H9 (cell line): ENCODE measurements at regions not wholly inside any gene's neighbourhood (a gene's known extent, or its start where the extent isn't known, plus 50 kb on each side); places are given as distances from the start of the nearest gene placed in this dataset.

Experiments used
- DNase-seq: peaks from one replicate; pipeline ENCODE4 v3.0.0-alpha.2; 2017
- H2AFZ ChIP-seq: one replicate; pipeline ENCODE4 v1.6.1; 2013; ENCODE audit warnings: mild to moderate bottlenecking, low read length, control low read depth, moderate library complexity
- H2AK5ac ChIP-seq: 2 replicates; pipeline ENCODE4 v1.6.1; 2013; ENCODE audit warnings: low read length, control low read depth, mixed read lengths; ENCODE audit not compliant: insufficient read length
- H2BK120ac ChIP-seq: one replicate; pipeline ENCODE4 v1.6.1; 2013; ENCODE audit warnings: low read depth, mild to moderate bottlenecking, low read length, control low read depth, inconsistent platforms; ENCODE audit not compliant: poor library complexity, severe bottlenecking
- H2BK12ac ChIP-seq: 2 replicates; pipeline ENCODE4 v1.6.1; 2013; ENCODE audit warnings: low read length, control low read depth, mixed read lengths, low read depth; ENCODE audit not compliant: insufficient read length
- H2BK15ac ChIP-seq: 2 replicates; pipeline ENCODE4 v1.6.1; 2013; ENCODE audit warnings: low read depth, low read length, control low read depth
- H2BK20ac ChIP-seq: one replicate; pipeline ENCODE4 v1.6.1; 2013; ENCODE audit warnings: low read depth, mild to moderate bottlenecking, low read length, control low read depth, inconsistent platforms; ENCODE audit not compliant: poor library complexity, severe bottlenecking
- H2BK5ac ChIP-seq: 2 replicates; pipeline ENCODE4 v1.6.1; 2013; ENCODE audit warnings: low read length, control low read depth, mixed read lengths; ENCODE audit not compliant: insufficient read length
- H3K14ac ChIP-seq: 2 replicates; pipeline ENCODE4 v1.6.1; 2013; ENCODE audit warnings: low read length, control low read depth; ENCODE audit not compliant: insufficient read depth
- H3K18ac ChIP-seq: 2 replicates; pipeline ENCODE4 v1.6.1; 2013; ENCODE audit warnings: low read depth, mild to moderate bottlenecking, mixed read lengths, low read length, control low read depth; ENCODE audit not compliant: insufficient read length
- H3K23ac ChIP-seq: 2 replicates; pipeline ENCODE4 v1.6.1; 2013; ENCODE audit warnings: low read length, control low read depth, mixed read lengths, low read depth; ENCODE audit not compliant: insufficient read length
- H3K23me2 ChIP-seq: 2 replicates; pipeline ENCODE4 v1.6.1; 2013; ENCODE audit warnings: low read depth, mild to moderate bottlenecking, mixed read lengths, low read length, control low read depth; ENCODE audit not compliant: insufficient read length, poor library complexity, severe bottlenecking
- H3K27ac ChIP-seq: 2 replicates; pipeline ENCODE4 v1.5.1; 2013; ENCODE audit warnings: low read length, control low read depth, mixed read lengths, low read depth; ENCODE audit not compliant: insufficient read length
- H3K27me3 ChIP-seq: 2 replicates; pipeline ENCODE4 v1.6.1; 2013; ENCODE audit warnings: low read length, control low read depth, inconsistent platforms; ENCODE audit not compliant: insufficient read depth
- H3K4ac ChIP-seq: 2 replicates; pipeline ENCODE4 v1.6.1; 2013; ENCODE audit warnings: low read depth, mild to moderate bottlenecking, control low read depth, inconsistent platforms, low read length, moderate library complexity
- H3K4me1 ChIP-seq: 2 replicates; pipeline ENCODE4 v1.6.1; 2013; ENCODE audit warnings: low read length, control low read depth, inconsistent platforms; ENCODE audit not compliant: insufficient read depth
- H3K4me2 ChIP-seq: 2 replicates; pipeline ENCODE4 v1.6.1; 2013; ENCODE audit warnings: low read length, control low read depth, mixed read lengths; ENCODE audit not compliant: insufficient read length, insufficient read depth
- H3K56ac ChIP-seq: 2 replicates; pipeline ENCODE4 v1.6.1; 2013; ENCODE audit warnings: low read depth, mild to moderate bottlenecking, mixed read lengths, low read length, control low read depth; ENCODE audit not compliant: insufficient read length
- H3K79me1 ChIP-seq: 2 replicates; pipeline ENCODE4 v1.6.1; 2013; ENCODE audit warnings: low read depth, mild to moderate bottlenecking, moderate library complexity, low read length, control low read depth, inconsistent platforms; ENCODE audit not compliant: insufficient read depth, poor library complexity, severe bottlenecking
- H3K79me2 ChIP-seq: 2 replicates; pipeline ENCODE4 v1.6.1; 2013; ENCODE audit warnings: low read length, control low read depth, inconsistent platforms; ENCODE audit not compliant: insufficient read depth
- H3K9ac ChIP-seq: 2 replicates; pipeline ENCODE4 v1.6.1; 2013; ENCODE audit warnings: low read length, control low read depth, mixed read lengths; ENCODE audit not compliant: insufficient read length; ENCODE audit errors: extremely low read depth
- H3K9me3 ChIP-seq: one replicate; pipeline ENCODE4 v1.6.1; 2013; ENCODE audit warnings: low read depth, low read length, inconsistent platforms; ENCODE audit not compliant: control insufficient read depth
- H3T11ph ChIP-seq: one replicate; pipeline ENCODE4 v1.6.1; 2013; ENCODE audit warnings: mild to moderate bottlenecking, low read length, control low read depth, inconsistent platforms
- H4K20me1 ChIP-seq: one replicate; pipeline ENCODE4 v1.6.1; 2013; ENCODE audit not compliant: control insufficient read depth, insufficient read length, insufficient read depth
- H4K5ac ChIP-seq: 2 replicates; pipeline ENCODE4 v1.6.1; 2013; ENCODE audit warnings: low read depth, mild to moderate bottlenecking, mixed read lengths, low read length, control low read depth; ENCODE audit not compliant: insufficient read length
- H4K8ac ChIP-seq: replicated peaks from 2 replicates; pipeline ENCODE4 v1.6.1; 2013; ENCODE audit warnings: low read length, control low read depth, mixed read lengths, low read depth; ENCODE audit not compliant: insufficient read length
- H4K91ac ChIP-seq: 2 replicates; pipeline ENCODE4 v1.6.1; 2013; ENCODE audit warnings: low read depth, mild to moderate bottlenecking, moderate library complexity, mixed read lengths, low read length, control low read depth; ENCODE audit not compliant: insufficient read length
- H3K27ac Mint-ChIP-seq, 3 experiments: 2 replicates in 2 of 3; 3 replicates in 1 of 3; pipeline ENCODE4 v1.8.0; 2020 to 2021; ENCODE audit warnings: mixed read lengths in 3 of 3, mild to moderate bottlenecking in 1 of 3, moderate library complexity in 1 of 3
- H3K27me3 Mint-ChIP-seq: 2 replicates; pipeline ENCODE4 v1.8.0; 2021; ENCODE audit warnings: low read depth, mild to moderate bottlenecking, moderate library complexity, mixed read lengths
- H3K36me3 Mint-ChIP-seq, 3 experiments: 2 replicates in 2 of 3; 3 replicates in 1 of 3; pipeline ENCODE4 v1.8.0; 2020 to 2021; ENCODE audit warnings: low read depth in 3 of 3, mixed read lengths in 3 of 3; ENCODE audit not compliant: insufficient read depth in 1 of 3
- H3K4me1 Mint-ChIP-seq, 2 experiments: 2 replicates each; pipeline ENCODE4 v1.8.0; 2020; ENCODE audit warnings: mixed read lengths in 2 of 2
- H3K4me3 Mint-ChIP-seq, 2 experiments: 2 replicates in 1 of 2; 3 replicates in 1 of 2; pipeline ENCODE4 v1.8.0; 2020 to 2021; ENCODE audit warnings: mild to moderate bottlenecking in 2 of 2, mixed read lengths in 2 of 2, moderate library complexity in 1 of 2
- H3K9me3 Mint-ChIP-seq, 2 experiments: 2 replicates in 1 of 2; 3 replicates in 1 of 2; pipeline ENCODE4 v1.8.0; 2020; ENCODE audit warnings: mild to moderate bottlenecking in 2 of 2, mixed read lengths in 2 of 2, moderate library complexity in 1 of 2
- CTCF ChIP-seq: fragments of 200-600 bp; sonication (generic); conservative IDR thresholded peaks from 3 replicates; pipeline ENCODE4 v1.8.0; 2021; ENCODE audit warnings: antibody characterized with exemption, mild to moderate bottlenecking
- WGBS: extraction: QIAGEN DNeasy Blood & Tissue Kit; methylation state at CpG from one replicate; pipeline ENCODE4 v1.1.7; 2013; ENCODE audit warnings: missing lambda C conversion rate, low lambda C conversion rate, mixed read lengths; ENCODE audit not compliant: insufficient read length; ENCODE audit errors: extremely low coverage; 5-methylcytosine and 5-hydroxymethylcytosine counted together

GRCh38 chr5:82348784-82349425 is 70.8 kb upstream of the RPS23 start:
- H3K4me2 ChIP-seq, result no peak overlapping the region

More at GRCh38 chr5:82348784-82349425, 70.8 kb upstream of the RPS23 start:
- H4K8ac ChIP-seq, result no peak overlapping the region
- no peaks in the 10 kb centered on the region for H3K79me1 ChIP-seq
- no peak for TF ChIP-seq CTCF
- H3K9ac ChIP-seq, result no peak overlapping the region
- no peaks in the 10 kb centered on the region for H3K27me3 Mint-ChIP-seq
- no peak overlapping the region; a peak in 1 of 7 replicates for H3K27ac Mint-ChIP-seq
- no peak overlapping the region for H2AK5ac ChIP-seq
- H3K56ac ChIP-seq, result no peak overlapping the region
- H3K27ac ChIP-seq, result no peak overlapping the region
- no peak overlapping the region for H3K4me3 Mint-ChIP-seq
- no peak overlapping the region for H3K23ac ChIP-seq
- no peak overlapping the region for H4K91ac ChIP-seq
- H3K14ac ChIP-seq, result no peak overlapping the region
- no peaks in the 10 kb centered on the region for H3K4me1 ChIP-seq
- no peaks in the 10 kb centered on the region for H3K23me2 ChIP-seq
- no peaks in the 10 kb centered on the region for H4K20me1 ChIP-seq
- no peak overlapping the region for H3K4ac ChIP-seq
- H3K36me3 Mint-ChIP-seq, result no peaks in the 10 kb centered on the region
- H2BK20ac ChIP-seq, result no peak overlapping the region
- DNase-seq, result no peak
- H3K79me2 ChIP-seq, result no peaks in the 10 kb centered on the region
- H3K18ac ChIP-seq, result no peak overlapping the region
- H3K27me3 ChIP-seq, result no peaks in the 10 kb centered on the region
- WGBS, result no CpG with 5 or more reads among the region's 4 CpGs
- no peak overlapping the region for H4K5ac ChIP-seq
- no peak overlapping the region for H2BK120ac ChIP-seq
- no peak overlapping the region for H2AFZ ChIP-seq
- H2BK12ac ChIP-seq, result no peak overlapping the region
- H3T11ph ChIP-seq, result no peak overlapping the region
- no peaks in the 10 kb centered on the region for H3K9me3 Mint-ChIP-seq
- H3K4me1 Mint-ChIP-seq, result peaks cover 12% of the 10 kb centered on the region in 2 experiments
- no peak overlapping the region for H2BK5ac ChIP-seq
- H3K9me3 ChIP-seq, result no peaks in the 10 kb centered on the region
- no peak overlapping the region for H2BK15ac ChIP-seq
